ENCODE measurements at regions not wholly inside any gene's neighbourhood (a gene's known extent, or its start where the extent isn't known, plus 50 kb on each side); places are given as distances from the start of the nearest gene placed in this dataset.

- TF ChIP-seq CTCF (IDR thresholded peaks at IDR 0.05): no peak
- Histone ChIP-seq H3K4me1 (no peaks in the 10 kb centered on the region), H3K9me3 (no peaks in the 10 kb centered on the region), H3K36me3 (no peaks in the 10 kb centered on the region), H3K4me3 (no peak overlapping the region), H3K27me3 (ENCODE audit: low read depth) (no peaks in the 10 kb centered on the region), H3K27ac (no peak overlapping the region)
- DNase-seq (no peak), ATAC-seq (no peak)
- intact Hi-C loops (cut with DNase I): no loop called here
These were observed 171.2 kb upstream of the SLC14A2 start for GRCh38 chr18:45444040-45444439.

- DNase-seq (no peak), ATAC-seq (no peak)
- H3K9me3 ChIP-seq: no peaks in the 10 kb centered on the region
- H3K4me1 ChIP-seq: peaks cover 7% of the 10 kb centered on the region
- H3K27me3 ChIP-seq (ENCODE audit: low read depth): no peaks in the 10 kb centered on the region
- no peak for TF ChIP-seq CTCF (IDR thresholded peaks at IDR 0.05)
- H3K4me3 ChIP-seq: no peak overlapping the region
- intact Hi-C loops (cut with DNase I): no loop called here
- H3K36me3 ChIP-seq: no peaks in the 10 kb centered on the region
- H3K27ac ChIP-seq: no peak overlapping the region
These were observed 167.7 kb upstream of the SLC14A2 start for GRCh38 chr18:45447355-45448265.

- Histone ChIP-seq H3K27me3 (ENCODE audit: low read depth) (no peaks in the 10 kb centered on the region), H3K27ac (peak overlapping the region; percentile 72), H3K4me1 (peaks cover 7% of the 10 kb centered on the region), H3K4me3 (no peak overlapping the region), H3K9me3 (no peaks in the 10 kb centered on the region), H3K36me3 (no peaks in the 10 kb centered on the region)
- no peak for TF ChIP-seq CTCF (IDR thresholded peaks at IDR 0.05)
- ATAC-seq (no peak), DNase-seq (no peak)
- intact Hi-C loops (cut with DNase I): no loop called here
These were observed 166.4 kb upstream of the SLC14A2 start for GRCh38 chr18:45448871-45449270.

GRCh38 chr18:45449418-45450227 is 165.7 kb upstream of the SLC14A2 start:
- Histone ChIP-seq H3K27me3 (ENCODE audit: low read depth) (no peaks in the 10 kb centered on the region), H3K36me3 (no peaks in the 10 kb centered on the region), H3K4me1 (peaks cover 7% of the 10 kb centered on the region), H3K9me3 (no peaks in the 10 kb centered on the region), H3K27ac (peak overlapping the region; percentile 72), H3K4me3 (no peak overlapping the region)
- ATAC-seq (peak; percentile 60 to 73), DNase-seq (peak; percentile 49)
- no peak for TF ChIP-seq CTCF (IDR thresholded peaks at IDR 0.05)
- intact Hi-C loops (cut with DNase I): no loop called here

GRCh38 chr18:45456090-45457021 is 158.9 kb upstream of the SLC14A2 start:
- Histone ChIP-seq H3K36me3 (no peaks in the 10 kb centered on the region), H3K4me3 (no peak overlapping the region), H3K9me3 (no peaks in the 10 kb centered on the region), H3K4me1 (no peaks in the 10 kb centered on the region), H3K27me3 (ENCODE audit: low read depth) (no peaks in the 10 kb centered on the region), H3K27ac (no peak overlapping the region)
- DNase-seq (no peak), ATAC-seq (no peak)
- intact Hi-C loops (cut with DNase I): no loop called here
- no peak for TF ChIP-seq CTCF (IDR thresholded peaks at IDR 0.05)
